Fibroblast of pulmonary artery (primary cell): ENCODE measurements at regions not wholly inside any gene's neighbourhood (a gene's known extent, or its start where the extent isn't known, plus 50 kb on each side); places are given as distances from the start of the nearest gene placed in this dataset.

Experiments
- DNase-seq: peaks from one replicate; pipeline ENCODE4 v3.0.0-alpha.2; 2010; ENCODE audit warnings: low read depth
- H3K4me3 ChIP-seq: replicated peaks from 2 replicates; pipeline ENCODE4 v1.5.1; 2011; ENCODE audit warnings: low read depth, mild to moderate bottlenecking, control low read depth, low read length, moderate library complexity
- CTCF ChIP-seq: IDR thresholded peaks from 2 replicates; pipeline ENCODE4 v1.5.1; 2011; ENCODE audit warnings: mild to moderate bottlenecking, control low read depth, low read length, inconsistent platforms; ENCODE audit errors: missing control alignments

- no peak for DNase-seq
- no peak for TF ChIP-seq CTCF
- no peak overlapping the region for H3K4me3 ChIP-seq
Measured at GRCh38 chrX:794311-794710, 163.7 kb downstream of the SHOX start.

GRCh38 chrX:793216-793770, 162.7 kb downstream of the SHOX start:
- no peak for TF ChIP-seq CTCF
- DNase-seq: no peak

GRCh38 chrX:791479-792034, 161.0 kb downstream of the SHOX start:
- no peak overlapping the region for H3K4me3 ChIP-seq
- no peak for TF ChIP-seq CTCF
- no peak for DNase-seq

More at GRCh38 chrX:793216-793770, 162.7 kb downstream of the SHOX start:
- no peak overlapping the region for H3K4me3 ChIP-seq

GRCh38 chrX:790783-791360, 160.3 kb downstream of the SHOX start:
- H3K4me3 ChIP-seq: no peak overlapping the region
- TF ChIP-seq CTCF: no peak
- no peak for DNase-seq

- DNase-seq: no peak
- H3K4me3 ChIP-seq: no peak overlapping the region
- TF ChIP-seq CTCF: no peak
Measured at GRCh38 chrX:790041-790506, 159.5 kb downstream of the SHOX start.

GRCh38 chrX:789096-789495, 158.5 kb downstream of the SHOX start:
- TF ChIP-seq CTCF: no peak
- no peak overlapping the region for H3K4me3 ChIP-seq
- DNase-seq: no peak
